PC-9 (cell line): ENCODE measurements at regions not wholly inside any gene's neighbourhood (a gene's known extent, or its start where the extent isn't known, plus 50 kb on each side); places are given as distances from the start of the nearest gene placed in this dataset.

ENCODE experiments used
- BruUV-seq: library from RNA; stranded (reverse); fragments of 400-500 nt; replicated peaks from 2 replicates; lab custom pipeline; 2021; lab: Mats Ljungman, UMichigan
- CTCF ChIA-PET: fragments of 300-600 bp; sonication (Branson Sonifier 250); formaldehyde crosslinking; loops from one replicate; lab custom pipeline; 2022; ENCODE audit warnings: antibody characterized with exemption; lab: Charles Lee
- POLR2A ChIA-PET: fragments of 300-600 bp; sonication (Branson Sonifier 250); formaldehyde crosslinking; loops from one replicate; lab custom pipeline; 2022; ENCODE audit warnings: antibody characterized with exemption; ENCODE audit not compliant: unreplicated experiment; lab: Charles Lee
- DNase-seq, 2 experiments: peaks; one replicate each; pipeline versions ENCODE4 v3.0.0 to v3.0.0-alpha.2; 2015 to 2022; ENCODE audit warnings: mixed read lengths in 1 of 2
- H2AFZ ChIP-seq: fragments of 200-600 bp; sonication (generic); 2 replicates; pipeline ENCODE4 v1.8.1; 2017; ENCODE audit warnings: antibody characterized with exemption
- H3F3A ChIP-seq: fragments of 200-600 bp; sonication (generic); 2 replicates; pipeline ENCODE4 v1.8.1; 2017; ENCODE audit warnings: antibody characterized with exemption, mild to moderate bottlenecking, low read depth; ENCODE audit not compliant: insufficient read depth
- H3K27ac ChIP-seq: fragments of 200-600 bp; sonication (generic); 2 replicates; pipeline ENCODE4 v1.6.1; 2016; ENCODE audit warnings: mixed run types
- H3K27me3 ChIP-seq: fragments of 200-600 bp; sonication (generic); 2 replicates; pipeline ENCODE4 v1.6.1; 2016; ENCODE audit warnings: low read depth, mixed run types; ENCODE audit not compliant: insufficient read depth
- H3K36me3 ChIP-seq: fragments of 200-600 bp; sonication (generic); 2 replicates; pipeline ENCODE4 v1.6.1; 2016; ENCODE audit warnings: low read depth, mixed run types
- H3K4me1 ChIP-seq: fragments of 200-600 bp; sonication (generic); replicated peaks from 2 replicates; pipeline ENCODE4 v1.6.1; 2016; ENCODE audit warnings: mixed run types; ENCODE audit not compliant: insufficient read depth
- H3K4me2 ChIP-seq: fragments of 200-600 bp; sonication (generic); 2 replicates; pipeline ENCODE4 v1.6.1; 2017; ENCODE audit warnings: mixed run types
- H3K4me3 ChIP-seq: fragments of 200-600 bp; sonication (generic); 2 replicates; pipeline ENCODE4 v1.6.1; 2016; ENCODE audit warnings: mixed run types
- H3K79me2 ChIP-seq: fragments of 200-600 bp; sonication (generic); 2 replicates; pipeline ENCODE4 v1.6.1; 2017; ENCODE audit warnings: low read depth, mixed run types
- H3K9me2 ChIP-seq: fragments of 200-600 bp; sonication (generic); 2 replicates; pipeline ENCODE4 v1.8.1; 2017; ENCODE audit warnings: mild to moderate bottlenecking; ENCODE audit not compliant: insufficient read depth
- H3K9me3 ChIP-seq: fragments of 200-600 bp; sonication (generic); 2 replicates; pipeline ENCODE4 v1.8.1; 2016; ENCODE audit warnings: low read depth; ENCODE audit not compliant: insufficient read depth
- H4K20me1 ChIP-seq: fragments of 200-600 bp; sonication (generic); 2 replicates; pipeline ENCODE4 v1.8.1; 2017; ENCODE audit not compliant: insufficient read depth
- CTCF ChIP-seq: fragments of 200-600 bp; sonication (generic); conservative IDR thresholded peaks from 2 replicates; pipeline ENCODE4 v1.6.1; 2017; ENCODE audit warnings: mixed run types, antibody characterized with exemption, mild to moderate bottlenecking, moderate library complexity
- EZH2 ChIP-seq: fragments of 200-600 bp; sonication (generic); IDR thresholded peaks from 2 replicates; pipeline ENCODE4 v1.8.0; 2017; ENCODE audit warnings: antibody characterized with exemption, low read depth
- intact Hi-C: fragments of 100-400 bp; cut with micrococcal nuclease; formaldehyde crosslinking; loops from one replicate; pipeline ENCODE4 v1.10.0; 2022; ENCODE audit not compliant: unreplicated experiment

- H3K4me1 ChIP-seq = no peaks in the 10 kb centered on the region
- no peaks in the 10 kb centered on the region for H3K79me2 ChIP-seq
- intact Hi-C loops = no loop called here
- no peak overlapping the region for H3K4me3 ChIP-seq
- no TSS peak for BruUV-seq
- H3F3A ChIP-seq = no peaks in the 10 kb centered on the region
- TF ChIP-seq EZH2 (no peak), CTCF (no peak)
- ChIA-PET POLR2A (no interaction called here), CTCF (no interaction called here)
- no peak overlapping the region for H3K27ac ChIP-seq
- H3K4me2 ChIP-seq = no peak overlapping the region
- H3K27me3 ChIP-seq = no peaks in the 10 kb centered on the region
- no peak for DNase-seq
- H3K36me3 ChIP-seq = no peaks in the 10 kb centered on the region
- no peaks in the 10 kb centered on the region for H3K9me3 ChIP-seq
- H3K9me2 ChIP-seq = peaks cover 5% of the 10 kb centered on the region; the same call in 1 of the 2 replicates
- no peak overlapping the region for H2AFZ ChIP-seq
- no peaks in the 10 kb centered on the region for H4K20me1 ChIP-seq
Measured at GRCh38 chr5:28388428-28388827, 1350.0 kb upstream of the CDH9 start.

GRCh38 chr5:28386712-28387111 lies 1348.3 kb upstream of the CDH9 start:
- H2AFZ ChIP-seq = no peak overlapping the region
- H4K20me1 ChIP-seq = no peaks in the 10 kb centered on the region
- H3K27me3 ChIP-seq = no peaks in the 10 kb centered on the region
- no peaks in the 10 kb centered on the region for H3K79me2 ChIP-seq
- CTCF ChIA-PET = no interaction called here
- peaks cover 8% of the 10 kb centered on the region; the same call in 1 of the 2 replicates for H3K9me2 ChIP-seq
- TF ChIP-seq EZH2 (no peak), CTCF (no peak)
- no peak overlapping the region for H3K4me3 ChIP-seq
- no peaks in the 10 kb centered on the region for H3F3A ChIP-seq
- no peak overlapping the region for H3K27ac ChIP-seq
- POLR2A ChIA-PET = no interaction called here
- H3K9me3 ChIP-seq = no peaks in the 10 kb centered on the region
- intact Hi-C loops = no loop called here
- H3K4me1 ChIP-seq = no peaks in the 10 kb centered on the region
- no peak for DNase-seq
- no TSS peak for BruUV-seq
- H3K36me3 ChIP-seq = no peaks in the 10 kb centered on the region
- no peak overlapping the region for H3K4me2 ChIP-seq

DNA sequence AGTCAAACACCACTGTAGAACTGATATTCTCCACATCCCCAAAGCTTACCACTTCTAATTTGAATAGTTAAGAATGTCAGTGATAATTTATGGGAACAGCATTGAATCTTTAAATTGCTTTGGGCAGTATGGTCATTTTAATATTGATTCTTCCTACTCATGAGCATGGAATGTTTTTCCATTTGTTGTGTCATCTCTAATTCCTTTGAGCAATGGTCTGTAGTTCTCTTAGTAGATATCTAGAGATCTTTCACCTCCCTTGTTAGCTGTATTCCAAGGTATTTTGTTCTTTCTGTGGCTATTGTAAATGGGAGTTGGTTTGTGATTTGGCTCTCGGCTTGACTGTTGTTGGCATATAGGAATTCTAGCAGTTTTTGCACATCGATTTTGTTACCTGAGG lies 1341.8 kb upstream of the CDH9 start:
- intact Hi-C loops = no loop called here
- Histone ChIP-seq H3K9me3 (no peaks in the 10 kb centered on the region), H3K27me3 (no peaks in the 10 kb centered on the region), H3K4me2 (no peak overlapping the region), H3K9me2 (0 out of 2 replicates have a peak, but pooled peaks cover 2% of the 10 kb centered on the region), H3F3A (no peaks in the 10 kb centered on the region), H3K27ac (no peak overlapping the region), H3K79me2 (no peaks in the 10 kb centered on the region), H3K4me3 (no peak overlapping the region), H4K20me1 (no peaks in the 10 kb centered on the region), H3K4me1 (no peaks in the 10 kb centered on the region), H3K36me3 (no peaks in the 10 kb centered on the region), H2AFZ (no peak overlapping the region)
- no TSS peak for BruUV-seq
- ChIA-PET POLR2A (no interaction called here), CTCF (no interaction called here)
- DNase-seq = no peak
- TF ChIP-seq CTCF (no peak), EZH2 (no peak)
